Colonic mucosa (tissue), 4 donors: ENCODE measurements at regions not wholly inside any gene's neighbourhood (a gene's known extent, or its start where the extent isn't known, plus 50 kb on each side); places are given as distances from the start of the nearest gene placed in this dataset.

Source experiments
- DNase-seq: peaks from one replicate; pipeline ENCODE4 v3.0.0-alpha.2; 2020
- H3K27ac ChIP-seq: fragments of 200-600 bp; one replicate; pipeline ENCODE4 v1.8.0; 2021
- H3K27me3 ChIP-seq: fragments of 200-600 bp; one replicate; pipeline ENCODE4 v1.8.0; 2021
- H3K36me3 ChIP-seq: fragments of 200-600 bp; one replicate; pipeline ENCODE4 v1.8.0; 2021
- H3K4me1 ChIP-seq: fragments of 200-600 bp; one replicate; pipeline ENCODE4 v1.8.0; 2021; ENCODE audit warnings: mild to moderate bottlenecking
- H3K4me3 ChIP-seq: fragments of 200-600 bp; one replicate; pipeline ENCODE4 v1.8.0; 2021
- H3K9ac ChIP-seq, 2 donors: one replicate each; pipeline ENCODE4 v1.7.0; 2013; ENCODE audit warnings: control low read depth in 2 of 2, low read depth in 2 of 2, low read length in 2 of 2
- H3K9me3 ChIP-seq: fragments of 200-600 bp; one replicate; pipeline ENCODE4 v1.8.0; 2021
- CTCF ChIP-seq: fragments of 200-600 bp; IDR thresholded peaks from one replicate; pipeline ENCODE4 v1.8.0; 2022; ENCODE audit warnings: antibody characterized with exemption, mild to moderate bottlenecking
- intact Hi-C: fragments of 100-400 bp; cut with DNase I; formaldehyde crosslinking; loops from one replicate; pipeline ENCODE4 v1.14.1; 2022
- donor health status: healthy.
- donor health status: DM: no; HTN: no; CAD: no.
- donor health status: DM: no; HTN: no; CAD: no.

- Histone ChIP-seq H3K27ac (no peak overlapping the region), H3K27me3 (no peaks in the 10 kb centered on the region), H3K9ac (no peak overlapping the region), H3K9me3 (no peaks in the 10 kb centered on the region), H3K4me3 (no peak overlapping the region), H3K4me1 (no peaks in the 10 kb centered on the region), H3K36me3 (no peaks in the 10 kb centered on the region)
- TF ChIP-seq CTCF, result no peak
- no peak for DNase-seq
- intact Hi-C loops, result no loop called here
Observed at GRCh38 chr2:222105046-222105445, 193.8 kb downstream of the PAX3 start.

GRCh38 chr2:222102575-222103349 lies 196.0 kb downstream of the PAX3 start:
- no peak overlapping the region for H3K9ac ChIP-seq
- DNase-seq, result no peak
- H3K4me3 ChIP-seq, result no peak overlapping the region
- H3K4me1 ChIP-seq, result no peaks in the 10 kb centered on the region
- no peaks in the 10 kb centered on the region for H3K36me3 ChIP-seq
- intact Hi-C loops, result no loop called here
- H3K27ac ChIP-seq, result no peak overlapping the region
- H3K27me3 ChIP-seq, result no peaks in the 10 kb centered on the region
- H3K9me3 ChIP-seq, result no peaks in the 10 kb centered on the region
- TF ChIP-seq CTCF, result no peak

GRCh38 chr2:222100704-222101699 lies 197.8 kb downstream of the PAX3 start:
- H3K27me3 ChIP-seq, result no peaks in the 10 kb centered on the region
- H3K4me1 ChIP-seq, result no peaks in the 10 kb centered on the region
- H3K9me3 ChIP-seq, result no peaks in the 10 kb centered on the region
- H3K27ac ChIP-seq, result no peak overlapping the region
- H3K36me3 ChIP-seq, result no peaks in the 10 kb centered on the region
- H3K4me3 ChIP-seq, result no peak overlapping the region
- no peak overlapping the region for H3K9ac ChIP-seq
- intact Hi-C loops, result no loop called here
- DNase-seq, result no peak
- no peak for TF ChIP-seq CTCF

GRCh38 chr2:222088561-222088960 lies 210.2 kb downstream of the PAX3 start:
- H3K27me3 ChIP-seq, result no peaks in the 10 kb centered on the region
- no peak overlapping the region for H3K4me3 ChIP-seq
- H3K4me1 ChIP-seq, result no peaks in the 10 kb centered on the region
- no peak overlapping the region for H3K27ac ChIP-seq
- H3K36me3 ChIP-seq, result no peaks in the 10 kb centered on the region
- no peak for TF ChIP-seq CTCF
- H3K9me3 ChIP-seq, result no peaks in the 10 kb centered on the region
- intact Hi-C loops, result no loop called here
- no peak for DNase-seq
- no peak overlapping the region for H3K9ac ChIP-seq

- no peak for DNase-seq
- Histone ChIP-seq H3K4me3 (no peak overlapping the region), H3K27ac (no peak overlapping the region), H3K4me1 (no peaks in the 10 kb centered on the region), H3K36me3 (no peaks in the 10 kb centered on the region), H3K9me3 (no peaks in the 10 kb centered on the region), H3K27me3 (no peaks in the 10 kb centered on the region), H3K9ac (no peak overlapping the region)
- no peak for TF ChIP-seq CTCF
- intact Hi-C loops, result no loop called here
Observed at GRCh38 chr2:222087998-222088397, 210.8 kb downstream of the PAX3 start.
